ENCODE measurements at regions not wholly inside any gene's neighbourhood (a gene's known extent, or its start where the extent isn't known, plus 50 kb on each side); places are given as distances from the start of the nearest gene placed in this dataset.
"Not testable (repeated sequence)": the region's sequence is repeated elsewhere in the genome, so short reads cannot be mapped to it uniquely, and the experiment has no call there.

DNA sequence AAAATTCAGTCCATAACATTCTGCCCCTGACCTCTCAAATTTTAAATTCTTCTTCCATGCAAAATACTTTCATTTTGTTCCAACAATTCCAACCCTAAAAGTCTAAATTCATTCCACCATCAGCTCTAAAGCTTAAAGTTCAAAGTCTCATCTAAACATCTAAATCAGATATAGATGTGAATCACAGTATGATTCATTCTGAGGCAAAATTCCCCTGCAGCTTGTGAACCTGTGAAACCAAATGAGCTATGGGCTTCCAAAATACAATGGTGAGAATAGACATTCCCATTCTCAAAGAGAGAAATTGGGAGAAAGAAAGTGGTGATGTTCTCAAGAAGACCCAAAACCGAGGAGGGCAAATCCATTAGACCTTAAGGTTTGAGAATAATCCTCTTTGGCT is 309.8 kb downstream of the HIVEP2 start:
- DNase-seq (ENCODE audit: low read depth in 2 of 2), result no peak

DNA sequence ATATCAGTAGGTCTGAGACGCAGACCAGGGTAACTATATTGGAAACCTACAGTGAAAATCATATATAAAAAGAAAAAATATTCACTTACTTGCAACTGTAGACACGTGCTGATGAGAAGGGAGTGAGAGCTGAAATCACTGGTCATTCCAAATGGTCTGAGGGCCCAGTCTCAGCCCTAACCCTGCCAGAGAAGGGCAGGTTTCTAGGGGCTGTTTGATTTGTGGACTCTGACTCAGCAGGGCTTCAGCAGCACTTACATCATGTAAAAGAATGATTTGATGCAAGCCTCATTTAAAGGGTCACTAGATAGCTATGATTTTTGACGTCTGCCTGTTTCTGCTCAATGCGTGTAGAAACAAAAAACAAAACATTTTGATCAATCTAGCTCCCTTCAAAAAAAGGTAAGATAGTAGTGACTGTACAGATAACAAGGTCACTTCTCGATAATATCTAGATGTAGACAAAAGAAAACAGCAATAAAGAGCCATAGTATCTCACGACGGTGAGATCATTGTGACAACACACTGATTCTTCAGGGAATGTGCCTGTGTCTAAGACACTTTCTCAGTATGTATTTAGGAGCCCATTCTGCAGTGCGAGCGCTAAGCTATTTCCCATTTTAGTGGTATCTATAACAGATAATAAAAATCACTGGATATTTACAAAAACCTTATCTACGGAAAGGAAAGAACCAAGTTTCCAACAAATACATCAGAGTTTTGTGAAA is 307.2 kb downstream of the HIVEP2 start:
- DNase-seq (ENCODE audit: low read depth in 2 of 2), result no peak

DNA sequence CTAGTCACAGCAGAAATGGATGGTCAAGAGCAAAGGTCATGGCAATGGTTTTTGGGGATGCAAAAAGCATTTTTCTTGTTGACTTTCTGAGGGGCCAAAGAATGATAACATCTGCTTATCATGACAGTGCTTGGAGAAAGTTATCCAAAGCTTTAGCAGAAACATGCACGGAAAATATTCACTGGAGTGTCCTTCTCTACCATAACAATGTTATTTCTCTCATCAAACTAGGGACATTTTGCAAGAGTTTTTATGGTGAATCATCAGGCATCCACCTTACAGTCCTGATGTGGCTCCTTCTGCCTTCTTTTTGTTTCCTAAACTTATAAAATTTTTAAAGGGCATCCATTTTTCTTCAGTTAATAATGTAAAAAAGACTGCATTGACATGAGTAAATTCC is 302.3 kb downstream of the HIVEP2 start:
- DNase-seq (ENCODE audit: low read depth in 2 of 2), result no peak

DNA sequence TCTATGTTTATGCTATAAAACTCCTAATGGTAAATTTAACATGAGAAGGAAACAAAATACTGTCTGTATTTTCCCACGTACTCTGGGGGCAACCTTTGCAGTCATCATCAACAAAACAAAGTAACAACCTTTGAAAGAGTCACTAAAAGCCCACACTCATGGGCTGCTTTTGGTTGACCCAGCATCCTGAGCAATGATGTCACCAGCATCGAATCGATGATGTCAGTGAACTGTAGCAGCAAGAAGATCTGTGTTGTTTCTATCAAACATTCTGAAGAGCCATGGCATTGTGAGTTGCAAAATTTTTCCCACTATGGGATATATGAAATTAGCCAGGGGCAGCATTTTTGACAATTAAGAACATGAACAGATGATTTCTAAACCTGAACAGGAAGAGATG is 300.1 kb downstream of the HIVEP2 start:
- DNase-seq (ENCODE audit: low read depth in 2 of 2), result no peak

DNA sequence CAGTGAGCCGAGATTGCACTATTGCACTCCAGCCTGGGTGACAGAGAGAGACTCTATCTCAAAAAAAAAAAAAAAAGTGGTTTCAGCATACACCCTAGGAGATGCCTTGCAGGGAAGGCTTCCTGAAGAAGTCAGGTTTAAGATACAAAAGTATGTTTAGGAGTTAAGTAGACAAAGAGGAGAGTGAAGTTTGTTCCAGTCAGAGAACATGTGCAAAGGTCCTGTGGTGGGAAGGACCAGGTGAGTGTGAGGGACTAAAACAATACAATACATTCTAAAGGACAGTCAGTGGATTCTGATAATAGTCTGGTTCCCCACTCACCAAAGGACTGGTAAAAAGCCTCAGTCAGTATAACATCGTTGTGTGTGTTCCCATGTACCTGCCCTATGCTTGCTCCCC is 299.3 kb downstream of the HIVEP2 start:
- no peak for DNase-seq (ENCODE audit: low read depth in 2 of 2)

DNA sequence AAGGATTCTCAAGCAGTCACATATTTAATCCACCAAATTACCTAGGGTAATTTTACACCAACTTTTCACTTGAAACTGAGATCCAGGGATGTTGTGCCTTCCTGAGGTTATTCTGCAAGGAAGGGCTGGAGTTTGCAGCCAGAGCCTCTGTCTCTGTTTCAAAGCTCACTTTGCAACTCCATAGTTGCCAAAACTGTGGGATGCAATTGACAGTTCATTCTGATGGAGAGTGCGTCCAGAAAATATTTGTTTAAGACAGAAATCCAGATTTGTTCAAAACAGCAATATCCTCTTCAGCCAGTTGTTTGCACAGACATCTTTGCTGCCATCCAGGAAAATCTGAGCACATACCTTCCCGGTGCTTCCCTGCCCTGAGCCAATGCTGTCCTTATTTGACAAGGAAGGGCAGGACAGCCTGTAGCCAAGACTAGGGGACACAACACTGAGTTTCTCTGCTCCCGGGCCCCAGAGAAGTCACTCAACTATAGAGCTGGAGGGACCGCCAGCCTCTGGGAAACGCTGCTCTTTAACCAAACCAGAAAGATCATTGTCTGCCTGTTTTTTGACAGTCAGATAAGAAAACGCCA is 297.4 kb downstream of the HIVEP2 start:
- DNase-seq (ENCODE audit: low read depth in 2 of 2), result no peak

DNA sequence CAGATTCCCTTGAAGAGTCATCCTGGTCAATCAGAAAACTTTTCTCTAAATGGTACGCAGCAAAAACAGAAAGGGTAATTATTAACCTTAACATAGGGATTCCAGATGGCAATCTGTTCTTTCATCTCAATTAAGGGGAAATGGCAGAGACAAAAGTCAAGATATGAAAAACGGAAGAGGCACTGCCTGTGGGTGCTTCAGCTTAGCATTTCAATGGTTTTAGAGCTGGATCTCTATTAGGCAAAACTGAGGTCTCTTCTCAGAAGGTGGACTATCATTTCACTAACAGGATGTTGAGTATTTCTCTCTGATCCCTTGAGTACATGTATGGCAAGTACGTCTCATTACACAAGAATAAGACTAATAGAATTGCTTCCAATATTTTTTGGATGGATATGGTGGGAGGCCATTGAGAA is 296.9 kb downstream of the HIVEP2 start:
- no peak for DNase-seq (ENCODE audit: low read depth in 2 of 2)

DNA sequence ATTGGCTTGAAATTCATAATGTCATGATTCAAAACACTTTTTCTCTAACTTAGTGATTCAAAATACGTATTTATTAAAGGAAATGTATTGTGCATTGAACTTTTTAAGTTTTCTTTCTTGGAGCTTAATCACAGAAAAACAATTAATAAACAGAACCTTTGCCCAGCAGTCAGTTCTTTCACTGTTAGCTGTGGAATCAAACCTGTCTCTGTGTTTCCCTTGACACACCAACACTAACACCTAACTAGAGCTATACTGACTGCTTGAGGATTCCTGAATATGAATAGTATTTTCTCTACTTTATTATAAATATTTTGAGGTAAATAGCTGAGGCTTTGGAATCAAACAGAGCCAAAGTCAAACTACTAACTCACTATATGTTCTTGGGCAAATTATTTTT is 296.4 kb downstream of the HIVEP2 start:
- no peak for DNase-seq (ENCODE audit: low read depth in 2 of 2)

DNA sequence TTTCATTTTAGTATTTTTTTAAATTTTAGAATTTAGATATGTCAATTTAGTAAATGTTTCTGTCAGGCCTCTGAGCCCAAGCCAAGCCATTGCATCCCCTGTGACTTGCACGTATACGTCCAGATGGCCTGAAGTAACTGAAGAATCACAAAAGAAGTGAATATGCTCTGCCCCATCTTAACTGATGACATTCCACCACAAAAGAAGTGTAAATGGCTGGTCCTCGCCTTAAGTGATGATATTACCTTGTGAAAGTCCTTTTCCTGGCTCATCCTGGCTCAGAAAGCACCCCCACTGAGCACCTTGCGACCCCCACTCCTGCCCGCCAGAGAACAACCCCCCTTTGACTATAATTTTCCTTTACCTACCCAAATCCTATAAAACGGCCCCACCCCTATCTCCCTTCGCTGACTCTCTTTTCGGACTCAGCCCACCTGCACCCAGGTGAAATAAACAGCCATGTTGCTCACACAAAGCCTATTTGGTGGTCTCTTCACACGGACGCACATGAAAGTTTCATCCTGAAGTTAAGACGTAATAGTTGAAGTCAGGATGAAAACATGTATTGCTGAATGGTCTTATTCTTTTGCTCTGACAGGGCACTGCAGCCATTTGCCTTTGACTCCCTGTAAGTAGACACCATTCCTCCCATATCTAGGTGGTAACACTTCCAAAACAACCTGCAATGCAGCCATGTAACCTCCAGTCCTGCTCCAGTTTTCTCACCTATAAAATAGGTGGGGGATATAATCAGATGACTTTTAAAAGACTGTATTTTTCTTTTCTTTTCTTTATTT is 295.3 kb downstream of the HIVEP2 start:
- DNase-seq (ENCODE audit: low read depth in 2 of 2), result not testable (repeated sequence)

DNA sequence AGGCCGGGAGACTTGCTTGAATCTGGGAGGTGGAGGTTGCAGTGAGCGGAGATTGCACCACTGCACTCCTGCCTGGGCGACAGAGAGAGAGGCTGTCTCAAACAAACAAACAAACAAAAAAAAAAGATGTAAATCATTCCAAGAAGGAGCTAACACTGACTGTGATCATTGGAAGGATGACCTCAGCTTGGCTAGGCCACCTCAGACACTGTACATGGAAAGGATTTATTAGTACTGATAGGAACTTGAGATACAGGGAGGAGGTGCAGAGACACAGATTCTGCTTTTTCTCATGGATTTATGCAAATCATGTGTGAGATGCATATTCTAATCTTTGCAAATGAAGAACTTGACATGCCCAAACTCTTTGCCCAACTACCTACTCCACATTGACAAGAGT is 293.6 kb downstream of the HIVEP2 start:
- no peak for DNase-seq (ENCODE audit: low read depth in 2 of 2)

DNA sequence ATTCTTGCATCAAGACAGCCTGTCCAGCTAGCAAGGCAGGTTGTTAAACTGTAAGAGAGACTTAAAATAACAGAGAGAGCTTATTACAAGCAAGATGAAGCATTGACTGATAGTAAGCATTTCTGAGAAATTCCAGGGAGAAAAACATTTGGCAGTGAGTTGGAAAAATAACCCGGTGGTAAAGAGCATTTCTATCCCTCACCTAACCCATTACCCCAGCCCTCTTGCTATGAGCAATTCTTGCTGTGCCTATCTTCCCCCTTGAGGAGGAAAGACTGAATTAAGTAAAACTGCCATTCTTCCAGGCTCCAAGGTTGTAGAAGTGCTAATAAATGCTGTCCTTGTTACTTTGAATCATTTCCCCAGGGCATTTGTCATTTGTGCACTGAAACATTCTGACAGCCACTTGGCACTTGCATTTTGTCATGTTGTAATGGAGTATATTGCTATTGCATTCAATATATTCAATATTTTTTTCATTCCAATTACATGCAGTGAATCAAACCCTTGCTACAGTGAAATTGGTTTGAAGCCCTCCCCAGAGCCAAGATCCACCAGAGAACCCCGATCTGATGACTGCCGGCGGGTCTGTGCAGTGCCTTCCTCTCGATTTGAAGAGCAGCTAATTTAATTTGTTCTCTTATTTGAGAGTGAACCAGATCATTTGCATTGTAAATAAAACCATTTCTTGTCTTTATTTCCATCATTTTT is 291.1 kb downstream of the HIVEP2 start:
- DNase-seq (ENCODE audit: low read depth in 2 of 2), result no peak

DNA sequence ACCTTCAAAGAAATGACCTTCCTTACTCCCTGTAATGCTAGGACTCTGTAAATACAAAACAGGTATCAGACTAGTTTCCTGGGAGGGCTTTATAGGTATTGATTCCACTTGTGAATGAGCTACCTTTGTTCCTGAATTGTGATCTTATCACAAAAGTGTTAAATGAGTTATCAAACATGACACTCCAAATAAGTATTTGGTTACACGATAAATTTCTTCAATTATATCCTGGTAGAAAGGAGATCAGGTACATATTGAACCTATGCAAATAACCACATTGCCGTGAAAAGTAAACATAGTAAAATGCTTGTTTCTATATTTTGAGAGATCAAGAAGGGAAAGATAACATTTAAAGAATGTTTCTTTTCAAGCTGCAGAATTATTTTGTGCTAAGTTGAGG is 285.3 kb downstream of the HIVEP2 start:
- DNase-seq (ENCODE audit: low read depth in 2 of 2), result no peak

DNA sequence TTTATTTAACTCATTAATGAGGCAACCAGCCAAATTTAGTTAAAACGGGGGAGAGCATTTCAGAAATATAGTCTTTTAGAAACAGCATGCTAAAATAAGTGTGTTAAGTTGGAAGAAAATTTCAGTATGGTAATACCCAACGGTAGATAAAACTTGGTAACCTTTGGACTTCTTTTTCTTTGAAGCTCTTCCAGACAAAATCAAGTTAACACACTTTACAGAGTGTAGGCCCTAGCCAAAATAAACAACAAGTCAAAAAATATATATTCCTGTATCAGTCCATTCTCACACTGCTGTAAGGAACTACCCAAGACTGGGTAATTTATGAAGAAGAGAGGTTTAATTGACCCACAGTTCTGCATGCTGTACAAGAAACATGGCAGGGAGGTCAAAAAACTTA is 279.6 kb downstream of the HIVEP2 start:
- DNase-seq (ENCODE audit: low read depth in 2 of 2), result no peak

DNA sequence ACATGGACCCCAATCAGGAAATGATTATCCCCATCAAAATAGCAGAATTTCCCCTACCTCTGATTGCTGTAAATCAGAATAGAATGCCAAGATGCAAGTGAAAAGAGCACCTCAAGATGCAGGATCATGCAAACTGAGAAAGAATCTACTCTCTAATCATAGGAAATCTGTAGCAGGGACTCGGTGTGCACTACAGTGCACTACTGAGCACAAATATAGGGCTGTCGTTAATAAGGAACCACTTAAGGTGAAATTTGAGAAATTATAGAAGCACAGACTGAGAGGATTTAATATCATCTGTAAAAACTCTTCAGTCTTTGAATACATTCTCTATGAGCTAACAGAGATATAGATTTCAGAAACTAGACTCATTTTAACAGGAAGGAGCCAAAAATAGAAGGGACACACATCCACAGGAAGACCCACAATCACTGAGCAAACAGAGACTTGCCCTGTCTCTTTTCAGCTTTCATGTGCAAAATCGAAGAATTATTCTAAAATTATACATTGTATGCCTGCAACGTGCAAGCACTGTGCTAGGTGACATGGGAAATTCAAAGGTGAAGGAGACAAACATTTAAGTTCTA is 278.3 kb downstream of the HIVEP2 start:
- no peak for DNase-seq (ENCODE audit: low read depth in 2 of 2)

DNA sequence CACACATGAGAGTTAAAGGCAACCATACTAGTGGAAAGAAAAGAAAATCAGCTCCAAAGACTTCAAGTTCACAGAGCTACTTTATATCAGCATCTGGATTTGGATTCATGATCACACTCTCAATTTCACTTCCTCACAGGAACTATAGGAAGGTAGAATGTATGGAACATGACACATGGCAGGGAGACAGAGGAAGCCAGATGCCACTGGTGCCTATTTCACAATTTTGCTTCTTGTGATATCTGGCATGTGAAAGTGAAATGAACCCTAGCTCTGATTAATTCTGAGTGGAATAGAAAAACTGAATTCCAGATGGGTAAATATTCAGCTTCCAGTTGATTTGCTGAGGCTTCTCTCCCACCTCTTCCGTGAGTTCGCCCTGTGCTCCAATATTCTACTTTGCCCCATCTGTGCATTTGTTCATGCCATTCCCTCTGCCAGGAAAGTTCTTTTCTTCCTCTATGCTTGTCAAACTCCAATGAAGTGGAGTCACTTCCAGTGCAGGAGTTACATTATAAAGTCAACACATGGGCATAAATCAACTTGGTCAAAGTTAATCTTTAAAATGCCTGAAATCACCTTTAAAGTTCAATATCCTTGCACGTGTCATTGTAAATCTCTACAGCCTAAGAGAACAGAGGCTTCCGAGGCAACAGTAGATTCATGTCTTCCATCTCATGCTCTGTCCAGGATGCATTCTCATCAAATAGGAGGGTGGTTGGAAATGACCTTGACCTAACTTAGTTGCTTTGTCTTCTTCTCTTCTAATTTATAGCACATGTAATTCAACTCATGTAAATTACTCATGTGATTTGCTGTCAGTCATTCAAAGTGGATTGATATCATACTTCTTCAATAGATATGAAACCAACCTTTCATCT is 275.3 kb downstream of the HIVEP2 start:
- no peak for DNase-seq (ENCODE audit: low read depth in 2 of 2)

DNA sequence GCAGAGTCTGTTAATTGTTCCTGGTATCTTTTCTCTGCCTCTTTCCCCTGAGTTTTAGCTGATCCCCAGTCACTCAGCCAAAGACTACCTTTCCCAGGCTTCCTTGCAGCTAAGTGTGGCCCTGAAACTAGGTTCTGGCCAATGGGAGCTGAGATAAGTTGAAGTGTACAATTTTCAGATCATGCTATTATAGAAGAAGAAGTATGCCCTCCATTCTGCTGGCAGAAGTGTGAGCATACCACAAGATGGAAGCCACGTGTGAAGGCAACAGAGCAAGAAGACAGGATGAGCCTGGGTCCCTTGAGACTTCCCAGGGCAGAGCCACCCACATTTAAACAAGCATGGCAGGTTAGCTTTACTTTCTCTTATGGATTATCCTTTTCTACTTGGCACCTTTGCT is 273.2 kb downstream of the HIVEP2 start:
- no peak for DNase-seq (ENCODE audit: low read depth in 2 of 2)

DNA sequence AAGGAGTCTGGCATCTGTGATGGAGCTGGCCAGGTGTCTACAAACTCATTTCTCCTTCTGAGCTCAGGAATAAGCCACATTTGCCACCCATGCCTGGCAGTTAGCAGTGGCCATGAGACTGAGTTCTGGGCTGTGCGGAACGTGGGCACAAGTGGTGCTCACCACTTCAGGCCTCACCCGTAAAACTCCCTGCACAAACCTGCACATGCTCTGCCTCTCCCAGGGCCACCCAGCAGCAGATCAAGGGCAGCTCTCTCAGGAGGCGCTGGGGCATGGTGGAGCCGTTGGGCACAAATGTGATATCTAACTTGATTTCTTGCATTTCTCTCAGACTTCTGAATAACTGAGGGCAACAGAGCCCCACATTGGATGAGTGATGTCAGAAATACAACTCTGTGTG is 269.5 kb downstream of the HIVEP2 start:
- DNase-seq (ENCODE audit: low read depth in 2 of 2), result no peak

DNA sequence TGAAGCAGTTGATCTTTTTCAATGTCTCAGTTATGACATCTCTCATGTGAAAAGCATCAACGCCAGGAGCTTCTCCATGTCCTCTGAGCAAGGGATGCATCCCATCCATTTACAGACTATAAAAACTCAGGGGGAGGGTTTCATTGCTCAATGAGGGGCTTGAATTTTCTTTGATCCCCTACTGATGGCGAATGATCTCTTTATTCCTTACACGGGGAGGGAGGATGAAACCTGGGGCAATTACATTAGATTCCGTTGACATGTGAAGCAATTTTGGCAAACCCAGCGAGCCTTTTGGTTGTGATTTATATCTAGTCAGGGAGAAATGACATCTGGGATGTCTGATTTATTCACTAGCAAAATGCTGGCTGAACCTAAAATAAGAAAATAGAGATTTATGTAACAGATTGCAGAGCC is 268.9 kb downstream of the HIVEP2 start:
- no peak for DNase-seq (ENCODE audit: low read depth in 2 of 2)

DNA sequence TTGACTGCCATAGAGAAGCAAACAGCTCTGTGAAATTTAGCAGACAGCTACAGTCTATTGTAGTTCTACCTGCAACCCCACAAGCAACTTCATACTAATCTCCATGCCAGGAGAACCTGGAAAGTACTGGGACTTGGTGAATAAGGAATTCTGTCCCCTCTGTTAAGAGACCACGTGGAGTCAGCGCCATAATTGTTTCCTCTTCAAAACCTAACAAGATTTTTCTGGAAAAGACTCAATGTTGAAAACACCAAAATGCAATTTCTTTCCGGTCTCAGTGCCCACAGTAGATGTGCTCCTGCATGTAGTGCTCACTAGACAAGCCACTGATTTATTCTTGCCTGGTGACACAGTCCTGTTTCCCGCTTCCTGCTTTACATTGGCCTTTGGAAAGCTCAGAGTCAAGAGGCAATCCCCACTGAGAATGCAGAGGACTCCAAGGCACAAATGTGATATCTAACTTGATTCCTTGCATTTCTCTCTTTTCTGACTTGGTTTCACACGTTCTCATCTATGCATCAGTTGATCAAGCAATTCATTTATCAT is 268.3 kb downstream of the HIVEP2 start:
- DNase-seq (ENCODE audit: low read depth in 2 of 2), result no peak

DNA sequence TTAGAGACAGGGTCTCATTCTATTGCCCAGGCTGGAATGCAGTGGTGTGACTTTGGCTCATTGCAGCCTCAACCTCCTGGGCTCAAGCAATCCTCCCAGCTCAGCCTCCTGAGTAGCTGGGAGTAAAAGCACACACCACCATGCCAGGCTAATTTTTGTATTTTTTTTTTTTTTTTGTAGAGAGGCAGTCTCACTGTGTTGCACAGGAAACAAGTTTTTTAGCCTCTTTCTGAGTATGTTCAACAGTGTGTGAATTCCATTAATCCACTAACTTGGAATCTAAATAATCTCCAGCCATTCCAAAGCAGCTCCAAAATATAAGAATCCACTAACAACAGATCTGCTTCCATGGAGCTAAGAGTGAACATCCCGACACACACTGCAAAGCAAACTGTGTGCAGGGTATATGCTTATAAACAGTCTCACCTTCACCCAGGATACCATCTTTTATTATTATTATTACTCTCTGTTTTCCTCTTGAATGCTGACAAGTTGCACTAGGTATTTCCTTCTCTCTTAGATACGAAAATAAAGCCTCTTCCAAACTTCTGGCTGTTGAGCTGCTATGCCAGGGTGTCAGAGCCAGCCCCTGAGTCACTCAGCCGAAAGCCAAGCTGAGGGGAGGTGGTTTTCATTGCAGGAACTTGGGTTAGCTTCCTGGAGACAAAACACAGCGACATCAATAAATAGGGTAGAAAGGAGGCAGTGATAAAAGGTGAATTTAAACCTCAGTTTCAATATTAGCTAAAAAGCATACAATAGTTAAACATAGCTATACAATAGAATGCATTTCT is 264.9 kb downstream of the HIVEP2 start:
- no peak for DNase-seq (ENCODE audit: low read depth in 2 of 2)
